Neural crest cell (in vitro differentiated cells): ENCODE measurements at regions not wholly inside any gene's neighbourhood (a gene's known extent, or its start where the extent isn't known, plus 50 kb on each side); places are given as distances from the start of the nearest gene placed in this dataset.
"Not testable (repeated sequence)": the region's sequence is repeated elsewhere in the genome, so short reads cannot be mapped to it uniquely, and the experiment has no call there.

Experiments used
- DNase-seq: peaks from one replicate; pipeline ENCODE4 v3.0.0; 2021; ENCODE audit warnings: low read depth, mixed read lengths, low spot score
- H3K27ac Mint-ChIP-seq: one replicate; pipeline ENCODE4 v1.8.0; 2021; ENCODE audit warnings: mild to moderate bottlenecking, mixed read lengths; ENCODE audit not compliant: unreplicated experiment
- H3K27me3 Mint-ChIP-seq: 2 replicates; pipeline ENCODE4 v1.8.0; 2021; ENCODE audit warnings: low read depth, mild to moderate bottlenecking, mixed read lengths
- H3K36me3 Mint-ChIP-seq: 2 replicates; pipeline ENCODE4 v1.8.0; 2021; ENCODE audit warnings: low read depth, mild to moderate bottlenecking, mixed read lengths
- H3K4me1 Mint-ChIP-seq: 2 replicates; pipeline ENCODE4 v1.8.0; 2021; ENCODE audit warnings: mixed read lengths
- H3K4me3 Mint-ChIP-seq: one replicate; pipeline ENCODE4 v1.8.0; 2021; ENCODE audit warnings: mild to moderate bottlenecking, mixed read lengths
- H3K9me3 Mint-ChIP-seq: 2 replicates; pipeline ENCODE4 v1.8.0; 2021; ENCODE audit warnings: mixed read lengths
- CTCF ChIP-seq: fragments of 200-600 bp; sonication (generic); conservative IDR thresholded peaks from 2 replicates; pipeline ENCODE4 v1.5.0; 2021; ENCODE audit warnings: antibody characterized with exemption, mild to moderate bottlenecking

- Mint-ChIP-seq H3K36me3 (no peaks in the 10 kb centered on the region), H3K4me1 (peaks cover 17% of the 10 kb centered on the region), H3K27me3 (peaks cover 3% of the 10 kb centered on the region), H3K9me3 (no peaks in the 10 kb centered on the region), H3K27ac (no peak overlapping the region), H3K4me3 (no peak overlapping the region)
- no peak for TF ChIP-seq CTCF
- no peak for DNase-seq
Measured at GRCh38 chr17:72462814-72463213, 342.0 kb downstream of the SOX9 start.

- Mint-ChIP-seq H3K9me3 (no peaks in the 10 kb centered on the region), H3K36me3 (no peaks in the 10 kb centered on the region), H3K27ac (no peak overlapping the region), H3K4me1 (peaks cover 17% of the 10 kb centered on the region), H3K4me3 (no peak overlapping the region), H3K27me3 (peaks cover 3% of the 10 kb centered on the region)
- DNase-seq = no peak
- no peak for TF ChIP-seq CTCF
Measured at GRCh38 chr17:72463287-72464102, 342.7 kb downstream of the SOX9 start.

GRCh38 chr17:72464221-72464620, 343.4 kb downstream of the SOX9 start:
- H3K36me3 Mint-ChIP-seq, H3K27ac Mint-ChIP-seq, H3K9me3 Mint-ChIP-seq, DNase-seq, H3K4me3 Mint-ChIP-seq, H3K27me3 Mint-ChIP-seq: not testable (repeated sequence)
- peaks cover 17% of the 10 kb centered on the region for H3K4me1 Mint-ChIP-seq

GRCh38 chr17:72465191-72466024, 344.6 kb downstream of the SOX9 start:
- Mint-ChIP-seq H3K36me3 (no peaks in the 10 kb centered on the region), H3K9me3 (no peaks in the 10 kb centered on the region), H3K27ac (peak overlapping the region; percentile 54), H3K27me3 (peaks cover 3% of the 10 kb centered on the region), H3K4me1 (peaks cover 17% of the 10 kb centered on the region), H3K4me3 (no peak overlapping the region)
- no peak for TF ChIP-seq CTCF
- no peak for DNase-seq

- Mint-ChIP-seq H3K4me3 (no peak overlapping the region), H3K27ac (no peak overlapping the region), H3K9me3 (no peaks in the 10 kb centered on the region), H3K27me3 (peaks cover 3% of the 10 kb centered on the region), H3K36me3 (no peaks in the 10 kb centered on the region), H3K4me1 (peaks cover 17% of the 10 kb centered on the region)
- TF ChIP-seq CTCF = no peak
- no peak for DNase-seq
Measured at GRCh38 chr17:72466199-72466598, 345.4 kb downstream of the SOX9 start.

GRCh38 chr17:72466606-72467005, 345.8 kb downstream of the SOX9 start:
- Mint-ChIP-seq H3K27me3 (peaks cover 3% of the 10 kb centered on the region), H3K4me3 (no peak overlapping the region), H3K4me1 (peaks cover 17% of the 10 kb centered on the region), H3K36me3 (no peaks in the 10 kb centered on the region), H3K9me3 (no peaks in the 10 kb centered on the region), H3K27ac (no peak overlapping the region)
- DNase-seq = no peak
- TF ChIP-seq CTCF = no peak
